Stimulated activated CD4-positive, alpha-beta T cell treated with anti-CD3 and anti-CD28 coated beads, TNF-alpha, amount 100 ng/mL, for 1 hour (primary cell): ENCODE measurements at regions not wholly inside any gene's neighbourhood (a gene's known extent, or its start where the extent isn't known, plus 50 kb on each side); places are given as distances from the start of the nearest gene placed in this dataset.

ENCODE experiments used
- DNase-seq, 3 donors: peaks; one replicate each; pipeline ENCODE4 v3.0.0-alpha.2; 2020; ENCODE audit warnings: low read depth in 3 of 3, low spot score in 1 of 3

DNA sequence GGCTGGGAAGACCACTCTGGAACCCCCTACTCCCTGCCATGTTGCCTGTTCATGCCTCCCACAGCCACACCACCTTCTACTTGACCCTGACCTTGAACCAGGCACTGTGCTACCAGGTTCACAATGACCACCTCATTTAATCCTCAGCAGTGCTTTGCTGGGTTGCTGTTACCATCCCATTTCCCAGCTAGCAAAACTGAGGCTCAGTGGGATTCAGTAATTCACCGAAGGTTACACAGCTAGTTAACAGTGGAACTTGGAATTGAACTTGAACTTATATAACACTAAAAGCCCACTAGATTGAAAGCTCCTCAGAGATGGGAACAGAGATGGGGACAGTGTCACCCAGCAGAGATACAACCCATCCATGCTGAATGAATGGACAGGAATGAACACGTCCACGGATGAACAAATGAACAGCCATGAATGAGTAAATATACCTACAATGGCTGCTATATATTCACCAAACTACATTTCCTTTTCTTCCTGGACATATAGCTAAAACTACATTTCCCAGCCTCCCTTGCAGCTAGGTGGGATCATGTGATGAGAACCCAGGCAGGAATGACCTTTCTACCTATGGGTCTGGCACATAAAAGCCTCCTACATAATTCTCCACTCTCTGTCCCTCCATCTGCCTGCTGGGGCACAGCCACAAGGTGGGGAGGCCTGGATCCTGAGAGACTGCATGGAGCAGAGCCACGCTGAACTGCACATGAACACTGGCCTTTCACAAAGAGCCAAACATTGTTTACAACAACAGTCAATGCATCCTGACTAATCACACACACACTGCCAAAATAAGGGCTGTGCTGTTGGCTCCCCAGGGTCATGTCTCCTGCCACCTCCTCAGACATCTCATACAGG lies 94.8 kb downstream of the RMI2 start:
- no peak for DNase-seq

DNA sequence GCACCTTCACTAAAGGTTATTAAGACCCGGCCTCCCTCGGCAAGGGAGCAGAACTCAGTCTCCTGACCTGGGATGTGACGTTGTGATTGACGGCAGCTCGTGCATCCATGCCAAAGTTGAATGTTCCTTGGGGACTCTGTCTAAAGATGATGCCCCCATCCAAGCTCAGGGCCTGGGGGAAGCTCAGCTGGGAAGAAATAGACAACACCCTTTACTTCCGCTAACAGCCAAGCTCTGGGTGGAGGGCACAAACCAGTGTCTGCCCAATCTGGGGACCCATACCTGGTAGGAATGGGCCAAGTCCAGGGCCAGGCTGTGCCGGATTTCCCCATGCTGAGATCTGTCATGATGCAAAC lies 95.4 kb downstream of the RMI2 start:
- DNase-seq = no peak

DNA sequence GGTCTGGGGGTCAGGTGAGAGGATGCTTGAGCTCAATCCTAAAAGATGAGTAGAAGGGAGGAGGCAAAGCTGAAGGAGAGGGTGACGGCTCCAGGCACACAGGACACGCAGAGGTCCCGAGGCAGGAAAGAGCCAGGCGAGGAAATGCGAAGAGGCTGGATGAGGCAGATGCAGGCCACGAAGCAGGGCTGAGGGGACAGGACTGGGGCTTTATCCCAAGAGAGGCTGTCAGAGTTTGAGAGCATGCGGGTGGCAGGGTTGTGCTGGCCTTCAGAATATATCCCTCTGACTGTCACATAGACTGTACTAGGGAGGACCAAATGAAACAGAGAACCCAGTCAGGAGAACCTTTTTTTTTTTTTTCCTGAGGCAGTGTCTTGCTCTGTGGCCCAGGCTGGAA lies 100.2 kb downstream of the RMI2 start:
- DNase-seq = no peak

DNA sequence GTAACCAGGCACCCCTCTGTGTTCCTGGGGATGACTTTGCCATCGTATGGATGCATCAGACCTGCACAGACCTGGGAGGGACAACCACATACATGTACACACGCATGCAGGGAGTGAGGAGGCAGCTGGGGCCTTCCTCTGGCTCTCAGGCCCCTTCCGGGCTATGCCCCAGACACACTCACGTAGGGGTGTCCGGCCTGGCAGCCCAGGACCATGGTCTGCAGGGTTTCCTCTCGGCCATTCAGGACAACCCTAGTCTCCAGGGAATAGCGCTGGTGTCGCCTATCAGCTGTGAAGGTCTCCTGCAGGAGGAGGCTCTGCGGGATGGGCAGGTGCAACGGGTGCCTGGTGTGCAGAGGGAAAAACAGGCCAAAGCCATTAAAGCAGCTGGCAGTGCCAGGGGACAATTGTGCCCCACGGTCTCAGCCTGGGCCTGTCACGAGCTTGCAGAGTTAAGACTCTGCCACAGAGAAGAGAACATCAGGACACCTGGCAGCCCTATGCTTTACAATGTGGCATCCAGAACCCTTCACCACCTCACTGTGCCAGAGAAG lies 101.4 kb downstream of the RMI2 start:
- DNase-seq = no peak

DNA sequence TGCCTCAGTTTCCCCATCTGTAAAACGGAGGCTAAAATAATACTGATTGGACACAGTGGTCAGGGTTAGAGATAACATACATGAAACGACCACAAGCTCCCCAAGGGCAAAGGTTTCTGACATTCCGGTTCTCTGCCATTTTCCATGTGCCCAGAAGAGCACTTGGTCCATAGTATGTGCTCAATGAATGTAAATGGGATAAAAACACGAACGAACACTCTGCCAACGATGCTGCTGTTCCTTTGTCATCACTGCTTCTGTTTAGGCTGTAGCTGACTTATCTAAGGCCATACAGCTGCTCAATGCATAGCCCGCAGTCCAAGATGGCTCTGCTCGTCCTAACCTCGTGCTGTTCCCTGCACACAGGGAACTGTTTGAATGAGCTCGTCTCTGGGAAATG lies 102.0 kb downstream of the RMI2 start:
- no peak for DNase-seq

DNA sequence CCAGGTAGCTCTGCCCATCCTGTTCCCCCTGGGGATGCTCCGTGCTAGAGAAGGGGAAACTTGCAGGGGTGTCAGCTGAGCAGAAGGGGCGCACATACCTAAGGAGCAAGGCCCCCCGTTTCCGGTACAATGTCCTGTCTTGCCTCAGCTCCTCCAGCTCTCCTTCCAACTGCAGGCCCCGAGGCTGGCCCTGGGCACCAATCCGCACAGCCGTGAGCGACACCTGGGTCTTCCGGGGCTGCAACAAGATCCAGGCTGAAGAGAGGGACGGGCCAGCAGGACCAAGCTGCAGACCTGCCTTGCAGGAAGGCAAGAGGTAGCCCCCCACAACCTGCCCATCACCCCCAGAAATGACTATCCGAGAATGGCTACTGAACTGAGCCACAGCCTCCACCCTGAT lies 102.6 kb downstream of the RMI2 start:
- no peak for DNase-seq

DNA sequence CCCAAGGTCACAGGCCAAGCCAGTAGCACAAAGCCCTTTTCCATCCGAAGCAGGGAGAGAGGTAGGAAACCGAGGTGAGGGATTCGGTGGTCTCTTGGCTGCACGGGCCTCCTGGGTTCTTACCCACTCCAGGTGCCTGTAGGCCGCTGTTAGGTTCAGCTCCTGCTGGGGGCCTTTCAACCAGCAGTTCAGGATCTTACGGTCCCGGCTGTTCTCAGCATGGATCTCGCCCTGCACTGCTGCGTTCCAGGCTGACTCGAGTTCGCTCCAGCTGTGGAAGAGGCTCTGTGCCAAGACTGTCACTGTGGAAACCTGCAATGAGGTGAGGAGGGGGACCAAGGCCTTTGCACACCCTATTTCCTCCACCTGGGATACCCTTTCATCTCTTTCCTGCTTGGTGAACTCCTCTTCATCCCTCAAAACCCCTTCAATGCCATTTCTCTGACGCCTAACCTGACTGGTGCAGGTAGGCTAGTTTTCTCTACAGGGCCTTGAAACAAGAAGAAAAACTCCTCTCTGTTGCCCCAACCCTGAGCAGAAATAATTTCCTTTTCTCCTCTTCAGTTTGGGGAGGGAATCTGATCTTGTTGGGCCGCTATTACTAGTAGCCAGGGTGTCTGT lies 103.6 kb downstream of the RMI2 start:
- DNase-seq = no peak

DNA sequence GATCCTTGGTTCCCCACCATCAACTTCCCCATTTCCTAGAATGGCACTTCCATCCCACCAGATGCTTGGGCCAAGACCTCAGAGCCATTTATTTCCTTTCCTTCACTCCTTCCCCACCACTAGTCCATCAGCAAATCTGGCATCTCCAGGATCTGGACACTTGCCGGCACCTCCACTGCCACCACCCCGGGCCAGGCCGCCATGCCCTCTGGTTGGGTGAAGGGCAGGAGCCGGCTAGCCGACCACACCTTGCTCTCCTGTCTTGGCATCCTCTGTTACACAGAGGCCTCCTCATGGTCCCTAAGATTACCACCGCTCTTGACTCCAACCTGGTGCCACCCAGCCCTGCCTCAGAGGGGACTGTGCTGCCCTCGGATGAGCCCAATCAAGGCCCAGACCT lies 104.5 kb downstream of the RMI2 start:
- DNase-seq = no peak

DNA sequence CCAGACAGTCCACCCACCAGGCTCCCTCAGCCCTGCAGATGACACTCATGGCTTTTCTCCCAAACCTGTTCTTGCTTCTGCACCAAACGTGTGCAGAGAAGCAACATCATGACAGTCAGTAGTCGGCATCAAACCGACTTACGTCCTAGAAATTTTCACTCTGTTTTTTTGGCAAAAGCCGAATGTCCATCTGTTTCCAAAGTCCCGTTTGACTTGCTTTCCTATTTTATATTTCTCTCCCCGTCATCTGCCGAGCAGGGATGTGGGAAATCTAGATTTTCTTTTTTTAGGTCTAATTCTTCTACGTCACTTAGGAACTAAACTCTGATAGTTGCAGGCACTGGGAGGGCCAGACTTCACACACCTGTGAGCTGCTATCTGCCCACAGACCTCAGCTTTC lies 104.9 kb downstream of the RMI2 start:
- DNase-seq = no peak

DNA sequence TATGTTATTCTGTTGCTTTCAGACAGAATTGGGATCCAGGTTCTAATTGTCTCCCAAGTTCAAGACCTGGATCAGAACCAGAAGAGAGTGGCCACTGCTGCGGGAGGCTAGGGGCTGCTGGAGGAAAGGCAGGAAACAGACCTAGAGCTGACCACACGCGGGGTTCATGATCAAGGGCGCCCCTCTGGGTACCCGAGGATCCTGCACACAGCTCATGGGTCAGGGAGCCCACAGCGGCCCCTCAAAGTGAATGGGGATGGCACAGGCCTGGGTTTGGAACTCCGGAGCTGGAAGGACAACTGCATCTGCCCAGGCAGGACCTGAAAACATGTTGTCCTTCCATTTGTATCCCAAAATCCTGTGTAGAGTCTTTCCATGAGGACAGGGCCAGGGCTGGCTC lies 107.0 kb downstream of the RMI2 start:
- no peak for DNase-seq

DNA sequence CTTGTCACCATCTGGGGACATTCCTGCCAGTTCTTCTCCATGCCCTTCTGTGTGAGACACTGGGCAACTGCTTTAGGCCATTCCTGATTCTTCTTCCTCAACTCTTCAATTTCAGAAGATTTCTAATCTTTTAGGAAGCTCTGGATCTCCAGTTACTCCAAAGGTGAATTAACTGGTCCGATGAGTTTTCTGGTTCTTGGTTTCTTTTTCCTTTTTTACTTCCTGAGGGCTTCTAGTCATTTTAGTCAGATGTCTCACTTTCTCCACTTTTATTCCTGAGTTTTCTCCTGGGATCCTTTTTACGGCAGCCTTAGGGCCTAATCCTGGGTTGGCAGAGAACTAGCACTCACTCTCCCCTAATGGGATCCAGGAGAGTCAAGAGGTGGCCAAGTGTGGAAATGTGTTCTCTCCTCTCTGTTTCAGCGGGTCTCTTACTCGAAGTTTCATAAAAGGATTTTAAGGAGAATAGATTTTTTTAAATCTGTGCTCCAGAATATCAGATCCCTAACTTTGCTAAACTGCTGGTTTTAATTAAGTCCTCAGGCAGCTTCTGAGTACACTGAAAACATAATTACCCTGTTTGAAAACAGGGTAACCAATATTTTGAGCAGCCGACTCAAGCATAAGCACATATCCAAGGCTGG lies 107.6 kb downstream of the RMI2 start:
- no peak for DNase-seq

DNA sequence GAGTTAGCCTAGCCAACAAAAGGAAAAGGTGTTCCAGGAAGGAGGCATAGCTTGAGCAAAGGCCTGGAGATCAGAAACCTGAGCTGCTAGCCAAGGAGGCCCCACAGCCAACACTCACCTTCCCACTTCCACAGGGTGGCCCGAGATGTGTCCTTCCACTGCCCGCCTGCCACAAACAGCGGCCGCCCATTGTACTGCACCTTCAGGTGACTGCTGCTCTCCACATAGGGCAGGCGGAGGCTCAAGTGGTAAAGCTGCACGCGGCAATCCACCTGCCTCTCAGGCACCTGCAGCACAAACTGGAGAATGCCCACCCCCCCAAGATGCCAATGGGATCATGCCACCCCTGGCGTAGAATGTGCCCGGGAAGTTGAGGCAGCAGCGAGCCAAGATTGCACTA lies 111.5 kb downstream of the RMI2 start:
- no peak for DNase-seq

DNA sequence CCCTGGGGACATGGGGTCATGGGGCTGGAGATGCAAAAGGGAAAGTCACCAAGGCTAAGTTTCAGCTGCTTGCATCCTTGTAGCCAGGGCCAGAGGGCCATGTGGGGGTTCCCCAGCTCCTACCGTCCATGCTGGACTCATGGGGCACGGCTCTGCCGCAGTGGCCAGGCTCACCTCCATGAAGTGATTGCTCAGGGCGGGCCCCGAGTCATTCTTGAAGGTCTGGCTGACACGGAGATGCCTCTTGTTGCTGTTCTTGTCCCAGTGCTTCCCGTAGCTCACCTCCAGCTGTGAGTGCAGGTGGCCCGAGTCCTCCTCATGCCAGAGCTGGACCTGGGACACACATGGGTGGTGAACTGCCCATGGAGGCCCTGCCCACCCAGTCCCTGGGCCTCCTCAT lies 114.5 kb downstream of the RMI2 start:
- no peak for DNase-seq

DNA sequence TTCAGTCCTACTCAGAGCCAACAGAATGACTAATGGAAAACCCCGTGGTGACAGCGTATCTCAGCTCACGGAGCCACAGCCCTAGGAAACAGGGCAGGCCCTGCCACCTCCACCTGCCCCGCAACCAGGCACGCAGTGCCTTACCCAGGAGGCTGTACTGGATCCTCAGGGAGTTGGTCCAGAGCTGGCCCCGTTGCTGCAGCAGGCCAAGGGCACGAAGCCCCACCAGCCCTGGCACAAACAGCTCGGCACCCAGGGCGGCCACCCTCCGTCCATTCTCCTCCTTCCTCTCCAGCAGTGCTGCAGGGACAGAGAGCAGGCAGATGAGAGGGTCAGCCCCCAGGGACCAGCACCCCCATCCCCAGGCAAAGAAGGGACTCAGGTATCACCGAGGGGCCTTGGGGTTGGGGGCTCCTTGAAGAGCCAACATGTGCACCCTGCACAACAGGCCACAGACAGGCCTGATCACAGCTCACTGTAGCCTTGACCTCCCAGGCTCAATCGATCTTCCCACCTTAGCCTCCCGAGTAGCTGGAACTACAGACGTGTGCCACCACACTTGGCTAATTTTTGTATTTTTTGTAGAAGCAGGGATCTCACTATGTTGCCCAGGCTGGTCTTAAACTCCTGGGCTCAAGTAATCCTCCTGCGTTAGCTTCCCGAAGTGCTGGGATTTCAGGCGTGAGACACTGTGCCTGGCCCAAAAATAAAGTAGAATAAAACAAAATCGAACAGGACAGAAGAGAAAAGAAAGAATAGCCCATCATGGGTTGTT lies 115.7 kb downstream of the RMI2 start:
- DNase-seq = no peak

DNA sequence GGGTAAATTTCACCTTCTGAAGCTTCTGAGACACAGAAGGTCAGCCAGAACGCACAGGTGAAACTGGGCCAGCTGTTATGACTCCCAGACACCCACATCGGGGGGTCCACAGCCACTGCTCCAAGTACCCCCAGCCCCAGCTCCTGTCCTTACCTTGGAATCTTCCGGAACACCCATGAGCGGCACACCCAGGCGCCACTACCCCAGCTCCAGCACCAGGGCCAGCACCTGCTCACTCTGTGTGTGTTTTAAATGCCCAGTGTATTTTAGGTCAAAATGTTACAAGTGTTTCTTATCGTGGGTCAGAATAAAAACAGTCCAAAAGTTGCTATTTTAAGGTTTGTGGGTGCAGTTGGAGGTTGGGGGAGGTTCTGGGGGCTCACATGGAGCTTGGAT lies 116.3 kb downstream of the RMI2 start:
- DNase-seq = no peak

DNA sequence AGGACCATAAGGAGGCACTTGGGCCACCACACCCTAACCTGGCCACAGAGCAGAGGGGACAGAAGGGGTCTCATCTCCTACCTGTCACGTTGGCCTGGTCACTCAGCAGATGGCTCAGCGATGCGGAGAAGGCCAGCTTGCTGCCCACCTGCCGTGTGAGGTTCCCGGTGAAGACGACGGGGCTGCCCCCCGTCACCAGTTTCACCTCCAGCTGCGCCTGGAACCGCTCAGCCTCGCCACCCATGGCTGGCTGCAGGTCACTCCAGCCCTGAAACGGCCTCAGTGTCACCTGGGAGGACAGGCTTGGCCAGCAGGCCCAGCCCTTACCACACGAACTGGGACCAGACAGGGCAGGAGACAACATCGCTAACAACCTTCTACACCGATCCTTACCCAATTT lies 116.8 kb downstream of the RMI2 start:
- DNase-seq = no peak

DNA sequence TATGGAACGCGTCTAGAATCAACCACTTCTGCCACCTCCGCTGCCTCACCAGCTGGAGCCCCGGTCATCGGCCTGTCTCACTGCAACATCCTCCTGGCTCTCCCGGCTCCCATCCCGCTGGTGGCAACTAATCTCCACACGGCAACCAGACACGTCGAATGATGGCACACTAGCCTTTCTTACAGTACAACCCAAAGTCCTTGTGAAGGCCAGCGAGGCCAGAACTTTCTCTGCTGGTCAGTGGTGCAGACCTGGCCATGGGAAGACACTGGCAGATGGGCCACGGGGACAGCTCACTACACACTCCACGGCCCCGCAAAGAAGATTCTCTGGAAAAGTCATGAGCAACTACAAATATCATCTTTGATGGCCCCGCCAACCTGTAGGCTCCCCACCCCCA lies 117.6 kb downstream of the RMI2 start:
- DNase-seq = no peak

DNA sequence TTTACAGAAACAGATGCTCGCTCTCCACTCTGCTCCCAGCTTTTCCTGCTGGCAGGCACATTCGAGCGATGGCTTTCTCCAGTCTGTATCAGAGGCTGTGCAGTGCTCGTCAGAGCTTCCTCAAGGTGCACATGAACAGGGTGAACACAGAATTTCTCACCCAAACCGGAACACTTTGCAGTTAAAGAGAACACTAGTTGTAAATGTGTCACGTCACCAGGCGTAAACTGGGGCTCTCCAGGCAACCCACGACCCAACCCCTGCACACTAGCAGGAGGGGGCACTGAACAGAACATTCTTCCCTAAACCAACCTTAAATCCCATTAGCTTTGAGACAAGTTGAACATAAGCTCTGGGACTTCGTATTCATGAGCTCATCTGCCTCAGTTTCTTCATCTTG lies 119.0 kb downstream of the RMI2 start:
- no peak for DNase-seq

DNA sequence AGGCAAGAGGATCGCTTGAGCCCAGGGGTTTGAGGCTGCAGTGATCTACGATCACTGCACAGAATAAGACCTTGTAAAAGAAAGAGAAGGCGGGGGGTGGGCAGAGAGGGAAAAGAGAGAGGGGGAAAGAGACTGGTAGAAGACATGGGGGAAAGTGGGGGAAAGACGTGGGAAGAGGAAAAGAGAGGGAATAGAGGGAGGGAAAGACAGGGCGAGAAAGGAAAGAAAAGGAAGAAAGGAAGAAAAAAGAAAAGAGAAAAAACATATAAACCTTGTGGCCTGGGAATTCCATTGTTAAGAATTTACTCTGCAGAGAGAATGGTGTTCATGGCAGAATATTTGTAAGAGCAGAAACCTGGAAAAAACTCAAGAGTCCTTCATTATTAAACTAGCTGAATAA lies 120.4 kb downstream of the RMI2 start:
- DNase-seq = no peak

DNA sequence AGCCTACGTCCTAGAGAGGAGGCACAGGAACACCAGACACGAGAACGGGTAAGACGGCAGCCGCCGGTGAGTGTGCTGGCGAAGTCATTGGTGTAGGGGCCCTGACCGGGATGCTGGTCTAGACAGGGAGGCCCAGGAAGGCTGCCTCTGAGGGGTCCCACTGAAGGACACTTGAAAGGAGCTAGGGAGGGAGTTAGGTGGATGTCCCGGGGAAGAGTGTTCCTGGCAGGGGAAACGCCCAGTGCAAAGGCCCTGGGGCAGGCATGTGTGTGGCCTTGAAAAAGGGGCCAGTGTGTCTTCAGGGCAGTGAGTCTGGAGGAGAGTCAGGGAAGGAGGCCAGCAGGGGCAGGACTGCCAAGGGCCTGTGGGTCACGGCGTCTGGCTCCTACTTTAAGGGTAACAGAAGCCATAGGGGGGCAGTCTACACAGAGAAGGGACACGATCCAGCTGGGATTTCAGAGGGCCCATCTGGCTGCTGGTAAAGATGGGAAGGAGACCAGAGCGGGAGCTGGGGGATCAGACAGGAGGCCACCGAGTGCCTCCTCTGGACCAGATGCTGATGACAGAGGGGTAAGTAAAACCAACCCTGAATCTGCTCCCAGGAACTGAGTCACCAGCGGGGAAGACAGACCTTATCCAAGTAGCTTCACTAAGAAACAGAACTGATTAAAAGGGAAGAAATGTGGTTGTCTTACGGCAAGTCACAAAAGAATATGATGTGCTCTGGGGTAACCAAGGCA lies 115.9 kb downstream of the LITAF start:
- DNase-seq = no peak

DNA sequence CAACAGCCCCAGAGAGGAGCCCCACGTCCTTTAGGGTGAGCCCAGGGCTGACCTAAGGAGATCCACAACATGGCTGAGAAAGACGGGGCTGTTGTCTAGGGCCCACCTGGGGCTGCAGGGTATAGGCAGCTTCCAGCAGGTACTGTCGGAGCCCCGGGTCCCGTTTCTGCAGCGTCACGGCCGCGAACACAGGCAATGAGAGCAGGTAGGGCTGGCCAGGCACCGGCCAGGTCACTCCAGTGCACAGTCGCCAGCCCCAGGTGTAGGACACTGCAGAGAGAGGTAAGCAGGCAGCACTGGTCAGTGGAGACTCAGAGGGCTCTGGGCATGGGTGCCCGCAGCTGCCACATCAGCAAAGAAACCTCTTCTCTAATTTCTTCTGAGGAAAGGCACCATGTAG lies 115.2 kb downstream of the LITAF start:
- no peak for DNase-seq
